HEK293 (cell line): ENCODE measurements at regions not wholly inside any gene's neighbourhood (a gene's known extent, or its start where the extent isn't known, plus 50 kb on each side); places are given as distances from the start of the nearest gene placed in this dataset.

Source experiments
- CTCF ChIA-PET: fragments of 350-600 bp; formaldehyde crosslinking; extraction: SDS; loops from one replicate; lab custom pipeline; 2021; ENCODE audit warnings: antibody characterized with exemption; lab: Yijun Ruan, JAX
- POLR2A ChIA-PET: fragments of 300-600 bp; formaldehyde crosslinking; extraction: SDS; loops from one replicate; lab custom pipeline; 2020; ENCODE audit warnings: antibody characterized with exemption, inconsistent platforms; lab: Yijun Ruan, JAX
- H3K27ac ChIP-seq: fragments of 200-500 bp; sonication (Bioruptor generic); 2 replicates; pipeline ENCODE4 v1.5.1; 2014; ENCODE audit warnings: low read depth, low read length, control low read depth, inconsistent platforms; ENCODE audit errors: extremely low read depth
- H3K36me3 ChIP-seq, 2 experiments: fragments of 200-500 bp in 1 of 2; sonication (Bioruptor generic) in 1 of 2; 1 replicate in 1 of 2; 2 replicates in 1 of 2; pipeline ENCODE4 v1.5.1; 2014 to 2017; ENCODE audit warnings: inconsistent platforms in 2 of 2, low read length in 2 of 2; ENCODE audit not compliant: control insufficient read depth in 2 of 2, insufficient read depth in 1 of 2
- H3K4me1 ChIP-seq: fragments of 200-500 bp; sonication (Bioruptor generic); 2 replicates; pipeline ENCODE4 v1.5.1; 2014; ENCODE audit warnings: mild to moderate bottlenecking, low read length, inconsistent platforms; ENCODE audit not compliant: control insufficient read depth, insufficient read depth
- H3K4me3 ChIP-seq: 2 replicates; pipeline ENCODE4 v1.5.1; 2011; ENCODE audit warnings: low read depth, mild to moderate bottlenecking, control low read depth, low read length, moderate library complexity
- H3K9me3 ChIP-seq: fragments of 200-500 bp; sonication (Bioruptor generic); 2 replicates; pipeline ENCODE4 v1.5.1; 2014; ENCODE audit warnings: low read depth, low read length, inconsistent platforms; ENCODE audit not compliant: control insufficient read depth, insufficient read depth
- BCL6B ChIP-seq: fragments of 450-650 bp; formaldehyde crosslinking; IDR thresholded peaks from 2 replicates; pipeline ENCODE4 v1.5.1; 2017; ENCODE audit warnings: missing biosample characterization, missing genetic modification characterization
- PATZ1 ChIP-seq: fragments of 450-650 bp; formaldehyde crosslinking; IDR thresholded peaks from 2 replicates; pipeline ENCODE4 v1.5.1; 2016; ENCODE audit warnings: missing biosample characterization, missing genetic modification characterization
- SETDB1 ChIP-seq: IDR thresholded peaks from one replicate; pipeline ENCODE4 v1.6.1; 2017; ENCODE audit warnings: mild to moderate bottlenecking, low read length, moderate library complexity, mixed read lengths; ENCODE audit not compliant: insufficient read length
- ZEB2 ChIP-seq: fragments of 450-650 bp; formaldehyde crosslinking; IDR thresholded peaks from 2 replicates; pipeline ENCODE4 v1.5.1; 2016; ENCODE audit warnings: missing biosample characterization, missing genetic modification characterization
- ZIC2 ChIP-seq: fragments of 450-650 bp; formaldehyde crosslinking; IDR thresholded peaks from 2 replicates; pipeline ENCODE4 v1.5.1; 2016; ENCODE audit warnings: missing biosample characterization, missing genetic modification characterization
- ZNF146 ChIP-seq: fragments of 450-650 bp; formaldehyde crosslinking; IDR thresholded peaks from 2 replicates; pipeline ENCODE4 v1.5.1; 2016; ENCODE audit warnings: missing biosample characterization, missing genetic modification characterization
- ZNF16 ChIP-seq: fragments of 450-650 bp; formaldehyde crosslinking; IDR thresholded peaks from 2 replicates; pipeline ENCODE4 v1.5.1; 2016; ENCODE audit warnings: low read depth, missing biosample characterization, missing genetic modification characterization
- ZNF19 ChIP-seq: fragments of 450-650 bp; formaldehyde crosslinking; IDR thresholded peaks from 2 replicates; pipeline ENCODE4; 2016; ENCODE audit warnings: missing biosample characterization, missing genetic modification characterization, low read depth
- ZNF341 ChIP-seq: fragments of 450-650 bp; formaldehyde crosslinking; IDR thresholded peaks from 2 replicates; pipeline ENCODE4; 2016; ENCODE audit warnings: low read depth, missing biosample characterization, missing genetic modification characterization
- ZNF398 ChIP-seq: fragments of 450-650 bp; formaldehyde crosslinking; IDR thresholded peaks from 2 replicates; pipeline ENCODE4 v1.5.1; 2017; ENCODE audit warnings: missing biosample characterization, missing genetic modification characterization
- ZNF558 ChIP-seq: fragments of 450-650 bp; formaldehyde crosslinking; IDR thresholded peaks from 2 replicates; pipeline ENCODE4 v1.5.1; 2016; ENCODE audit warnings: missing biosample characterization, missing genetic modification characterization
- ZNF571 ChIP-seq: fragments of 450-650 bp; formaldehyde crosslinking; IDR thresholded peaks from 2 replicates; pipeline ENCODE4 v1.5.0; 2017; ENCODE audit warnings: missing biosample characterization, missing genetic modification characterization
- ZNF596 ChIP-seq: fragments of 450-650 bp; IDR thresholded peaks from 2 replicates; pipeline ENCODE4 v1.5.0; 2018; ENCODE audit warnings: missing biosample characterization, mild to moderate bottlenecking, missing genetic modification characterization, moderate library complexity
- ZNF610 ChIP-seq: fragments of 450-650 bp; formaldehyde crosslinking; IDR thresholded peaks from 2 replicates; pipeline ENCODE4 v1.5.1; 2016; ENCODE audit warnings: missing biosample characterization, missing genetic modification characterization, borderline replicate concordance
- ZNF639 ChIP-seq: fragments of 450-650 bp; formaldehyde crosslinking; IDR thresholded peaks from 2 replicates; pipeline ENCODE4 v1.5.1; 2016; ENCODE audit warnings: missing biosample characterization, missing genetic modification characterization
- ZNF768 ChIP-seq: fragments of 450-650 bp; formaldehyde crosslinking; IDR thresholded peaks from 2 replicates; pipeline ENCODE4 v1.5.1; 2018; ENCODE audit warnings: missing biosample characterization, mild to moderate bottlenecking, missing genetic modification characterization
- ZNF791 ChIP-seq: fragments of 450-650 bp; formaldehyde crosslinking; IDR thresholded peaks from 2 replicates; pipeline ENCODE4 v1.5.1; 2016; ENCODE audit warnings: missing biosample characterization, missing genetic modification characterization
- ZNF830 ChIP-seq: fragments of 450-650 bp; IDR thresholded peaks from 2 replicates; pipeline ENCODE4 v1.5.0; 2018; ENCODE audit warnings: missing biosample characterization, missing genetic modification characterization, low read depth, mild to moderate bottlenecking, moderate library complexity
- ZSCAN18 ChIP-seq: fragments of 450-650 bp; formaldehyde crosslinking; IDR thresholded peaks from 2 replicates; pipeline ENCODE4 v1.5.1; 2016; ENCODE audit warnings: missing biosample characterization, missing genetic modification characterization
- ZSCAN5A ChIP-seq: fragments of 450-650 bp; formaldehyde crosslinking; IDR thresholded peaks from 2 replicates; pipeline ENCODE4 v1.5.1; 2016; ENCODE audit warnings: missing biosample characterization, missing genetic modification characterization

- TF ChIP-seq ZNF558 (tag by site-specific recombination): no peak
- TF ChIP-seq PATZ1 (tag by site-specific recombination): no peak
- TF ChIP-seq ZNF398 (tag by site-specific recombination): no peak
- no peak for TF ChIP-seq ZNF341 (tag by site-specific recombination)
- TF ChIP-seq, all 188 proteins: peak for 0
Observed at GRCh38 chr5:3268760-3269330, 326.8 kb upstream of the IRX1 start (continued).

GRCh38 chr5:3266861-3267260 lies 328.8 kb upstream of the IRX1 start:
- Histone ChIP-seq H3K36me3 (no peaks in the 10 kb centered on the region), H3K9me3 (no peaks in the 10 kb centered on the region), H3K27ac (no peak overlapping the region), H3K4me1 (no peaks in the 10 kb centered on the region), H3K4me3 (no peak overlapping the region)
- POLR2A ChIA-PET: no interaction called here
- CTCF ChIA-PET: no interaction called here
- no peak for TF ChIP-seq ZNF768 (tag by site-specific recombination)

- H3K4me3 ChIP-seq: no peak overlapping the region
- H3K36me3 ChIP-seq: no peaks in the 10 kb centered on the region
- ChIA-PET POLR2A (no interaction called here), CTCF (no interaction called here)
- H3K9me3 ChIP-seq: no peaks in the 10 kb centered on the region
- TF ChIP-seq ZNF571 (tag by site-specific recombination) (no peak), ZEB2 (no peak), SETDB1 (no peak), ZNF19 (tag by site-specific recombination) (no peak), ZNF146 (tag by site-specific recombination) (no peak), ZNF16 (tag by site-specific recombination) (no peak), ZNF610 (tag by site-specific recombination) (no peak), ZSCAN18 (tag by site-specific recombination) (no peak)
- H3K27ac ChIP-seq: no peak overlapping the region
- H3K4me1 ChIP-seq: no peaks in the 10 kb centered on the region
Observed at GRCh38 chr5:3265936-3266335, 329.7 kb upstream of the IRX1 start.

- Histone ChIP-seq H3K9me3 (no peaks in the 10 kb centered on the region), H3K27ac (no peak overlapping the region), H3K36me3 (no peaks in the 10 kb centered on the region), H3K4me1 (no peaks in the 10 kb centered on the region), H3K4me3 (no peak overlapping the region)
- POLR2A ChIA-PET: no interaction called here
- CTCF ChIA-PET: no interaction called here
- TF ChIP-seq BCL6B (tag by site-specific recombination): no peak
- TF ChIP-seq ZIC2 (tag by site-specific recombination): no peak
- no peak for TF ChIP-seq ZNF639 (tag by site-specific recombination)
- TF ChIP-seq ZNF791 (tag by site-specific recombination): no peak
- TF ChIP-seq ZNF596 (tag by site-specific recombination): no peak
- TF ChIP-seq ZSCAN5A (tag by site-specific recombination): no peak
- no peak for TF ChIP-seq ZNF830 (tag by site-specific recombination)
Observed at GRCh38 chr5:3265131-3265885, 330.3 kb upstream of the IRX1 start.
